ENCODE measurements at regions not wholly inside any gene's neighbourhood (a gene's known extent, or its start where the extent isn't known, plus 50 kb on each side); places are given as distances from the start of the nearest gene placed in this dataset.

DNA sequence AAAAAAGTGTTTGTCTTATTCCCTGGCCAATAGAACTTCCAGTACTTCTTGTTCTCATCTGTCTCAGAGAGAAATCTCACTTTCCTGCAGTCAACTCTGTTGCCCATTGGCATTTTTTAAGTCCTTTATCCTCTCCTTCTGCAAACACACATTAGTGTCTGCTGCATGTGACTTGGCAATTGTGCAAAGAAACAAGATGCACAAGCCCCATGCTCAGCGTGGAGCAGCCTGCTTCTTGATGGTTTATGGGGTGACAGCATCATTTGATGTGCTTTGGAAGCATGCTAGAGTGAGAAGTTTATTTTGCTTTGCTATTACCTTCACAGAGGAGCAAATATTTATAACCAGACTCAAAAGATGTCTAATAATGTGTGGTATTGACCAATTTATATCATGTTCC lies 238.2 kb downstream of the FAT3 start:
- no peak for TF ChIP-seq EP300 (IDR thresholded peaks at IDR 0.05; ENCODE audit: borderline replicate concordance in 1 of 2, low read depth in 1 of 2, low read length in 1 of 2)
- TF ChIP-seq, protein P1, sequence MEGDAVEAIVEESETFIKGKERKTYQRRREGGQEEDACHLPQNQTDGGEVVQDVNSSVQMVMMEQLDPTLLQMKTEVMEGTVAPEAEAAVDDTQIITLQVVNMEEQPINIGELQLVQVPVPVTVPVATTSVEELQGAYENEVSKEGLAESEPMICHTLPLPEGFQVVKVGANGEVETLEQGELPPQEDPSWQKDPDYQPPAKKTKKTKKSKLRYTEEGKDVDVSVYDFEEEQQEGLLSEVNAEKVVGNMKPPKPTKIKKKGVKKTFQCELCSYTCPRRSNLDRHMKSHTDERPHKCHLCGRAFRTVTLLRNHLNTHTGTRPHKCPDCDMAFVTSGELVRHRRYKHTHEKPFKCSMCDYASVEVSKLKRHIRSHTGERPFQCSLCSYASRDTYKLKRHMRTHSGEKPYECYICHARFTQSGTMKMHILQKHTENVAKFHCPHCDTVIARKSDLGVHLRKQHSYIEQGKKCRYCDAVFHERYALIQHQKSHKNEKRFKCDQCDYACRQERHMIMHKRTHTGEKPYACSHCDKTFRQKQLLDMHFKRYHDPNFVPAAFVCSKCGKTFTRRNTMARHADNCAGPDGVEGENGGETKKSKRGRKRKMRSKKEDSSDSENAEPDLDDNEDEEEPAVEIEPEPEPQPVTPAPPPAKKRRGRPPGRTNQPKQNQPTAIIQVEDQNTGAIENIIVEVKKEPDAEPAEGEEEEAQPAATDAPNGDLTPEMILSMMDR (IDR thresholded peaks at IDR 0.05) = no peak
- TF ChIP-seq, protein P2, sequence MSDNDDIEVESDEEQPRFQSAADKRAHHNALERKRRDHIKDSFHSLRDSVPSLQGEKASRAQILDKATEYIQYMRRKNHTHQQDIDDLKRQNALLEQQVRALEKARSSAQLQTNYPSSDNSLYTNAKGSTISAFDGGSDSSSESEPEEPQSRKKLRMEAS (IDR thresholded peaks at IDR 0.05; ENCODE audit: low read depth) = no peak
- TF ChIP-seq, protein P3, sequence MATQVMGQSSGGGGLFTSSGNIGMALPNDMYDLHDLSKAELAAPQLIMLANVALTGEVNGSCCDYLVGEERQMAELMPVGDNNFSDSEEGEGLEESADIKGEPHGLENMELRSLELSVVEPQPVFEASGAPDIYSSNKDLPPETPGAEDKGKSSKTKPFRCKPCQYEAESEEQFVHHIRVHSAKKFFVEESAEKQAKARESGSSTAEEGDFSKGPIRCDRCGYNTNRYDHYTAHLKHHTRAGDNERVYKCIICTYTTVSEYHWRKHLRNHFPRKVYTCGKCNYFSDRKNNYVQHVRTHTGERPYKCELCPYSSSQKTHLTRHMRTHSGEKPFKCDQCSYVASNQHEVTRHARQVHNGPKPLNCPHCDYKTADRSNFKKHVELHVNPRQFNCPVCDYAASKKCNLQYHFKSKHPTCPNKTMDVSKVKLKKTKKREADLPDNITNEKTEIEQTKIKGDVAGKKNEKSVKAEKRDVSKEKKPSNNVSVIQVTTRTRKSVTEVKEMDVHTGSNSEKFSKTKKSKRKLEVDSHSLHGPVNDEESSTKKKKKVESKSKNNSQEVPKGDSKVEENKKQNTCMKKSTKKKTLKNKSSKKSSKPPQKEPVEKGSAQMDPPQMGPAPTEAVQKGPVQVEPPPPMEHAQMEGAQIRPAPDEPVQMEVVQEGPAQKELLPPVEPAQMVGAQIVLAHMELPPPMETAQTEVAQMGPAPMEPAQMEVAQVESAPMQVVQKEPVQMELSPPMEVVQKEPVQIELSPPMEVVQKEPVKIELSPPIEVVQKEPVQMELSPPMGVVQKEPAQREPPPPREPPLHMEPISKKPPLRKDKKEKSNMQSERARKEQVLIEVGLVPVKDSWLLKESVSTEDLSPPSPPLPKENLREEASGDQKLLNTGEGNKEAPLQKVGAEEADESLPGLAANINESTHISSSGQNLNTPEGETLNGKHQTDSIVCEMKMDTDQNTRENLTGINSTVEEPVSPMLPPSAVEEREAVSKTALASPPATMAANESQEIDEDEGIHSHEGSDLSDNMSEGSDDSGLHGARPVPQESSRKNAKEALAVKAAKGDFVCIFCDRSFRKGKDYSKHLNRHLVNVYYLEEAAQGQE (IDR thresholded peaks at IDR 0.05; ENCODE audit: low read depth, low read length) = no peak
- TF ChIP-seq GATA2 (CRISPR knock-in tag; IDR thresholded peaks at IDR 0.05) = no peak
- no peak for TF ChIP-seq RAD21 (IDR thresholded peaks at IDR 0.05; ENCODE audit: low read length)
- TF ChIP-seq YY1 (IDR thresholded peaks at IDR 0.05; ENCODE audit: low read depth) = no peak
- no peak for TF ChIP-seq SMC3 (IDR thresholded peaks at IDR 0.05; ENCODE audit: low read depth, low read length)
- TF ChIP-seq TAF1 (IDR thresholded peaks at IDR 0.05; ENCODE audit: borderline replicate concordance, low read depth, low read length) = no peak
- TF ChIP-seq, protein P4, sequence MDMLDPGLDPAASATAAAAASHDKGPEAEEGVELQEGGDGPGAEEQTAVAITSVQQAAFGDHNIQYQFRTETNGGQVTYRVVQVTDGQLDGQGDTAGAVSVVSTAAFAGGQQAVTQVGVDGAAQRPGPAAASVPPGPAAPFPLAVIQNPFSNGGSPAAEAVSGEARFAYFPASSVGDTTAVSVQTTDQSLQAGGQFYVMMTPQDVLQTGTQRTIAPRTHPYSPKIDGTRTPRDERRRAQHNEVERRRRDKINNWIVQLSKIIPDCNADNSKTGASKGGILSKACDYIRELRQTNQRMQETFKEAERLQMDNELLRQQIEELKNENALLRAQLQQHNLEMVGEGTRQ (IDR thresholded peaks at IDR 0.05; ENCODE audit: borderline replicate concordance, low read depth, low read length) = no peak

Data from SK-N-SH (cell line).